Prostate gland (tissue), 2 donors: ENCODE measurements at regions not wholly inside any gene's neighbourhood (a gene's known extent, or its start where the extent isn't known, plus 50 kb on each side); places are given as distances from the start of the nearest gene placed in this dataset.

Experiments
- DNase-seq: peaks from one replicate; pipeline ENCODE4 v3.0.0-alpha.2; 2019; ENCODE audit warnings: low spot score
- H3K27ac ChIP-seq, 2 donors: fragments of 200-600 bp; sonication (generic); 2 replicates each; pipeline ENCODE4 v1.5.1; 2017 to 2019
- H3K27me3 ChIP-seq: fragments of 200-600 bp; sonication (generic); replicated peaks from 2 replicates; pipeline ENCODE4 v1.5.1; 2019; ENCODE audit not compliant: insufficient read depth
- H3K36me3 ChIP-seq, 2 donors: fragments of 200-600 bp; sonication (generic); 1 replicate in 1 of 2; 2 replicates in 1 of 2; pipeline versions ENCODE4 v1.5.1 to v1.8.1; 2017 to 2019
- H3K4me1 ChIP-seq: fragments of 200-600 bp; sonication (generic); replicated peaks from 2 replicates; pipeline ENCODE4 v1.5.1; 2019
- H3K4me3 ChIP-seq, 2 donors: fragments of 200-600 bp; sonication (generic); 2 replicates each; pipeline ENCODE4 v1.5.1; 2017 to 2019
- H3K9me3 ChIP-seq: fragments of 200-600 bp; sonication (generic); 2 replicates; pipeline ENCODE4 v1.5.1; 2017
- POLR2A ChIP-seq: fragments of 450-650 bp; IDR thresholded peaks from one replicate; pipeline ENCODE4 v1.6.1; 2016; ENCODE audit warnings: antibody characterized with exemption, mild to moderate bottlenecking
- POLR2AphosphoS5 ChIP-seq: sonication (generic); formaldehyde crosslinking; IDR thresholded peaks from one replicate; pipeline ENCODE4 v1.6.1; 2017; ENCODE audit warnings: antibody characterized with exemption
- WGBS: methylation state at CpG from one replicate; pipeline ENCODE4 v1.1.5; 2018; 5-methylcytosine and 5-hydroxymethylcytosine counted together
- intact Hi-C: fragments of 100-400 bp; cut with DNase I; formaldehyde crosslinking; loops from one replicate; pipeline ENCODE4 v1.14.2; 2022
- TF ChIP-seq, protein P1 (sequence below), 4 experiments: fragments of 200-600 bp in 2 of 4; fragments of 450-650 bp in 2 of 4; sonication (generic) in 2 of 4; IDR thresholded peaks; 1 replicate in 3 of 4; 2 replicates in 1 of 4; pipeline ENCODE4 v1.5.1; 2016 to 2019; ENCODE audit warnings: antibody characterized with exemption in 4 of 4, mild to moderate bottlenecking in 2 of 4, moderate library complexity in 2 of 4

DNA sequence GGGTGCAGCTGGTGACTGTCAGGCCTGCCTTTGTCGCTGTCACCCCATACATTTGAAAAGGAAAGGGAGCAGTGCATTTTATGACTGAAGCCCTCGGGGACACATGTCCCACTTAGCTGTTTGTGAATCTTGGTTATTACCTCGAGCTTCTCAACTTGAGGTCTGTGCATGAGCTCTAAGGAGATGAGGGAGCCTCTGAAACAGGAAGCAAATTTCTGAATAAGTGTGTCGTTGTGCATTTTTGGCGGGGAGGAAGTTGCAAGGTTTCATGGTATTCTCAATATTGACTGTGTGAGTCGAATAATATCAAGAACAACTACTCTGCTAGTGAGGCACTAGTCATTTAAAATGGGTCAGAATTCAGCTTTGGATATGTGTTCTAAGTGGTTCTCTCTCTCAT, 149.7 kb upstream of the PLET1 start:
- H3K36me3 ChIP-seq = no peaks in the 10 kb centered on the region
- 63% methylated on average over 6 of the region's 6 CpGs for WGBS
- intact Hi-C loops = no loop called here
- no peaks in the 10 kb centered on the region for H3K27me3 ChIP-seq
- no peak for TF ChIP-seq POLR2AphosphoS5
- TF ChIP-seq, protein P1, sequence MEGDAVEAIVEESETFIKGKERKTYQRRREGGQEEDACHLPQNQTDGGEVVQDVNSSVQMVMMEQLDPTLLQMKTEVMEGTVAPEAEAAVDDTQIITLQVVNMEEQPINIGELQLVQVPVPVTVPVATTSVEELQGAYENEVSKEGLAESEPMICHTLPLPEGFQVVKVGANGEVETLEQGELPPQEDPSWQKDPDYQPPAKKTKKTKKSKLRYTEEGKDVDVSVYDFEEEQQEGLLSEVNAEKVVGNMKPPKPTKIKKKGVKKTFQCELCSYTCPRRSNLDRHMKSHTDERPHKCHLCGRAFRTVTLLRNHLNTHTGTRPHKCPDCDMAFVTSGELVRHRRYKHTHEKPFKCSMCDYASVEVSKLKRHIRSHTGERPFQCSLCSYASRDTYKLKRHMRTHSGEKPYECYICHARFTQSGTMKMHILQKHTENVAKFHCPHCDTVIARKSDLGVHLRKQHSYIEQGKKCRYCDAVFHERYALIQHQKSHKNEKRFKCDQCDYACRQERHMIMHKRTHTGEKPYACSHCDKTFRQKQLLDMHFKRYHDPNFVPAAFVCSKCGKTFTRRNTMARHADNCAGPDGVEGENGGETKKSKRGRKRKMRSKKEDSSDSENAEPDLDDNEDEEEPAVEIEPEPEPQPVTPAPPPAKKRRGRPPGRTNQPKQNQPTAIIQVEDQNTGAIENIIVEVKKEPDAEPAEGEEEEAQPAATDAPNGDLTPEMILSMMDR (IDR thresholded peaks at IDR 0.05) = no peak
- TF ChIP-seq POLR2A = no peak
- no peaks in the 10 kb centered on the region for H3K9me3 ChIP-seq
- no peak for DNase-seq
- H3K27ac ChIP-seq = no peak overlapping the region
- no peaks in the 10 kb centered on the region for H3K4me1 ChIP-seq
- H3K4me3 ChIP-seq = no peak overlapping the region

DNA sequence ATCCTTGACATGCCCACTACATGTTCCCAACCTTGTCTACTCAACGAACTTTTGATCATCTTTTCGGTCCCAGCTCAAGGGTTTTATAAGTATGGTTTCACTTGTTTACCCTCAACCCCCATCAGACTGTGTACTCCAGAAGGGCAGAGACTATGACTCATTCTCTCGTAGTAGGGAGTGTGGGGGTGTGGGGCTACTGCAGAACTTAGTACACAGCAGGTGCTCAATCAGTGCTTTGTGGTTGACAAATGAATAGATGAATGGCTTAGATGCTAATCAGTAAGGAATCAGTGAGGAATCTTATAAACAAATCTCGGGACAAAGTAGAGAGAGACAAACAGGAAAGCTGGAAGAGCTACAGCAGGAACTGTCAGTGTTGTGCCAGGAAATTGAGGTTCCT, 151.7 kb upstream of the PLET1 start:
- DNase-seq = no peak
- intact Hi-C loops = no loop called here
- WGBS = 62% methylated on average over 4 of the region's 4 CpGs
- TF ChIP-seq, protein P1 (IDR thresholded peaks at IDR 0.05) = no peak
- TF ChIP-seq POLR2AphosphoS5 (no peak), POLR2A (no peak)
- Histone ChIP-seq H3K4me1 (no peaks in the 10 kb centered on the region), H3K27ac (no peak overlapping the region), H3K27me3 (no peaks in the 10 kb centered on the region), H3K4me3 (no peak overlapping the region), H3K36me3 (no peaks in the 10 kb centered on the region), H3K9me3 (no peaks in the 10 kb centered on the region)

- no peak overlapping the region for H3K4me3 ChIP-seq
- no peak for DNase-seq
- no peak overlapping the region for H3K27ac ChIP-seq
- no peaks in the 10 kb centered on the region for H3K9me3 ChIP-seq
- H3K27me3 ChIP-seq = no peaks in the 10 kb centered on the region
- intact Hi-C loops = no loop called here
- no peaks in the 10 kb centered on the region for H3K36me3 ChIP-seq
- no peaks in the 10 kb centered on the region for H3K4me1 ChIP-seq
- WGBS = 40% methylated on average over 3 of the region's 3 CpGs
- TF ChIP-seq POLR2A (no peak), POLR2AphosphoS5 (no peak)
- TF ChIP-seq, protein P1 (IDR thresholded peaks at IDR 0.05) = no peak
These were observed 156.7 kb upstream of the PLET1 start for GRCh38 chr11:112417339-112417738.

DNA sequence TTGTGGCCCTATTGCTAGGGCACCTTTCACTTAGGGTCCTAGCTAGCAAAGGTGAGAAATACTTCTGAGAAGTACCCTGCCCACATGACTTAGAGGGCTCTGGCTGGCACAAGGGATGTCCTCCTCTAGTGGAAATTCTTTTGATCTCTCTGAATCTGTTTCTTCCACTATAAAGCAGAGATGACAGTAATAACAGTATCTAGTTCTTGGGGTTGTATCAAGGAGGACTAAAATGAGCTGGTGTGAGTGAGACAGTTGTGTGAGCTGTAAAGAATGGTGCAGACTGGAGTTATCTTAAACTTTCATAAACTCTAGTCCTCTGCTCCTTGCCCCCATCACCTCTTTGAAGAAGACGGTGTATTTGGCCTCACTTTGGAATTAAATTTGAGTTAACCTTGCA, 157.8 kb upstream of the PLET1 start:
- H3K36me3 ChIP-seq = no peaks in the 10 kb centered on the region
- intact Hi-C loops = no loop called here
- no peaks in the 10 kb centered on the region for H3K9me3 ChIP-seq
- no peak overlapping the region for H3K4me3 ChIP-seq
- H3K27me3 ChIP-seq = no peaks in the 10 kb centered on the region
- TF ChIP-seq POLR2A (no peak), POLR2AphosphoS5 (no peak)
- TF ChIP-seq, protein P1 (IDR thresholded peaks at IDR 0.05) = no peak
- 88% methylated on average over 1 of the region's 1 CpG for WGBS
- no peak for DNase-seq
- H3K4me1 ChIP-seq = no peaks in the 10 kb centered on the region
- no peak overlapping the region for H3K27ac ChIP-seq

DNA sequence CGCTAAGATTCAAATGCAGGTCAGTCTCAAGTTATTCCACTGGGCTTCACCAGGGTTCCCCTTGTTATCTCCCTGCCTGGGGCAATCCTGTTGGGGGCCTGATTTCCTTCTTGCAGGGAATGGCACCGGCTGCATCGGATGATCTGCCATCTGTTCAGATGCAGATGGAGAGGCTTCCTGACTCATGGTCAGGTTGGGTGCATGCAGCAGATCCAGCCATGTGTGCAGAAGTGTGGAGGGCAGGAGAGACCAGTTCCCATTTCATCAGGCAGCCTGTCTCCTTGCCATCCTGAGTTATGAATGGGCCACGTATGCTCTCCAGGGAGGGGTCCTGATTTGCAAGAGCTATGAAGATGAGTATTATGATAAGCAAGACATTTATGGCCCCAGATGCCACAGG, 161.2 kb upstream of the PLET1 start:
- Histone ChIP-seq H3K27ac (no peak overlapping the region), H3K36me3 (no peaks in the 10 kb centered on the region), H3K4me1 (no peaks in the 10 kb centered on the region), H3K4me3 (no peak overlapping the region), H3K27me3 (no peaks in the 10 kb centered on the region), H3K9me3 (no peaks in the 10 kb centered on the region)
- intact Hi-C loops = no loop called here
- DNase-seq = no peak
- 50% methylated on average over 4 of the region's 4 CpGs for WGBS
- TF ChIP-seq POLR2A = no peak
- TF ChIP-seq POLR2AphosphoS5 = no peak
- TF ChIP-seq, protein P1 (IDR thresholded peaks at IDR 0.05) = no peak
